Islet of Langerhans (tissue), 1 donor: ENCODE measurements at regions not wholly inside any gene's neighbourhood (a gene's known extent, or its start where the extent isn't known, plus 50 kb on each side); places are given as distances from the start of the nearest gene placed in this dataset.

Source experiments
- FAIRE-seq: peaks from one replicate; lab custom pipeline; 2011; peaks lifted over from hg19 to GRCh38; lab: Jason Lieb, UNC

DNA sequence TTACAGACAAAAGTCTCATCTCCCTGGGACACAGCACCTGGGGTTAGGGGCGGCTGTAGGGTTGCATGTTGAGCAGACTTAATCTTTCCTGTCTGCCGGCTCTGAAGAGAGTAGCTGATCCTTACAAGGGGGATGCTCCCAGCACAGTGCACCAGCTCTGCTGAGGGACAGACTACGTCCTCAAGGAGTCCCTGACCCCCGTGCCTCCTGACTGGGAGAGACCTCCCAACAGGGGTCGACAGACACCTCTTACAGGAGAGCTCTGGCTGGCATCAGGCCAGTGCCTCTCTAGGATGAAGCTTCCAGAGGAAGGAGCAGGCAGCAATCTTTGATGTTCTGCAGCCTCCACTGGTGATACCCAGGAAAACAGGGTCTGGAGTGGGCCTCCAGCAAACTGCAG is 506.0 kb upstream of the FMR1 start:
- FAIRE-seq, result no peak

DNA sequence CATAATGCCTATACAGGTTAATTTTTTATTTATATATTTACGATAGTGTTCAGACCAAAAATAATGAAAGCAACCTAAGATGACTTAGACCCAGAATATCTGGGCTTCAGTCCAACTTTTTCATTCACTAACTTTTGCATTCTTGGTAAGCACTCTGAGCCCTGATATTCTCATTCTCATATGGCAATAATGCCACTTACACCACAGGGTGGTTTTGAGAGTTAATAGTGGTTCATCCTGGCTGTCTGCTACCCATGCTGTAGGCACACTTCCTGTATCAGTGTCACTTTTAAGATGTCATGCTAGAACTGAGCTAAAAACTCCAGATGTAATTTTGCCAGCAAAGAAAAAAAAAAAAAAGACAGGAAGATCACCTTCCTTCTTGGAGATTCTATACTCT is 508.7 kb upstream of the FMR1 start:
- FAIRE-seq, result no peak

DNA sequence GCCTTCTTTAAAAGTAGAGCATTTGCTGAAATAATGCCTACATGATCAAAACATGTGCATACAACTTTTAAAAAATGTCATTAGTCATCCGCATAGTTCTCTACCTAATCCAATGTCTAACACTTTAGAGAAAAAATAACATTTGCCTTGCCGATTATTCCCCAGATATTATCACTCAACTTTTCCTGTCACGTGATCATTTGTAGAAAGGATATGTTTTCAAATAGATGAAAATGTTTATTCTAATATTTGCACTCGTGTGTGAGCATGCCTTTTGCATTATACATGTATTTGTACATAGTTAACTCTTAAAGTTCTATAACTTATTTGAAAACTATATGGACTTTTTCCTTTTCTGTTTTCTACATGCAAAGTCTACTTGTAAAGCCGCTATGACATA is 533.0 kb upstream of the FMR1 start:
- no peak for FAIRE-seq

DNA sequence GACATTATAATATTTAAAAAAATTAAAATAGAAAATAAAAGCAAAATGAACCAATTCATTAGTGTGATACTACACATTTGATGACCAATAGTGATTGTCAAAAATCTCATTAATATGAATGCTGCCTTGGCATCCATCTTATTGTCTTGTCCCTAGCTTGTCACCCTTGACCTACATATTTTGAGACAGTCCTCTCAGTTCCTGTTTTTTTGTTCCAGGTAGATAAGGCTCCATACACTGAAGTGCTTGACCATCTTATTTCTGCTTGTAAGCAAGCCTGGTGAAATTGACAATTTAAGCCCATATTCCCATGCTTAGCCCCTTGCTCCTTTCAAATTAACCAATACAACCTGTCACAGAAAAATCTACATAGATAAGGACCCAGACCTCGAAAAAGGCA is 534.0 kb upstream of the FMR1 start:
- no peak for FAIRE-seq

DNA sequence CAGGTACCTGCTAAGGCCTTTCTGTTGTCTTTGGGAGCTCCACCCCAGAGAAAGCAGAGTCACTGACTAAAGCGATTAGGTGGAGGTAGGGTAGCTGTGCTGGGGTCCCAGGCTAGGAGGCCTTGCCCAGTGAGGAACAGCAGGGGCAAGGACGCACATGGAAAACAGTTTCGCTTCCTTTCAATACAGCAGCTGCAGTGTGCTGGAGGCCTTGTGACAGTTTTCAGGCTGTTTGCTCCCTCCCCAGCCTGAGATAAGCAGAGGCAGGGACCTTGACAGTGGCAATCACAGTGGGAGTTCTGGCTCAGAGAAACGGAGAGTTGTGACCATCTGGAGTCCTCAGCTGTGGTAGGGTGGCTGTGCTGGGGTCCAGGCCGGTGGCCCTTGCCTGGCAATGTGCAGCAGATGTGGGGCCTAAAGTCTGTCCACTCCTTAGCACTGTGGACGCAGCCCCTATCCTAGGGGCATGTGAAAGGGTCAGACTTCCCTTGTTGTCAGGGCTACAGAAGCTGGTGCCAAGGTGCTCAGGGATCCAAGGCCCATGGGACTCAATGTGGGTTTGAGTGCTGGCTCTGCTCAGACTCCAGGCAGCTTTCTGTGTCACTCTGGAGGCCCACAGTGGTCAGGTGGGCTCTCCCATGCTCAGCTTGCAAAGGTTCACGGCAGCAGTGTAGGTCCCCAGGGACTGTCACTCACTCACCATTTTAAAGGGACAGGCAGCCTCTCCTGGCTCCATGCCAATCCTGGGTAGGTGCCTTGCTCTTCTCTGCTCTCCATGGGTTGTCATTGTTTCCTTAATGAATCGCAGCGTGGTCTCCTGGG is 534.9 kb upstream of the FMR1 start:
- FAIRE-seq, result no peak

DNA sequence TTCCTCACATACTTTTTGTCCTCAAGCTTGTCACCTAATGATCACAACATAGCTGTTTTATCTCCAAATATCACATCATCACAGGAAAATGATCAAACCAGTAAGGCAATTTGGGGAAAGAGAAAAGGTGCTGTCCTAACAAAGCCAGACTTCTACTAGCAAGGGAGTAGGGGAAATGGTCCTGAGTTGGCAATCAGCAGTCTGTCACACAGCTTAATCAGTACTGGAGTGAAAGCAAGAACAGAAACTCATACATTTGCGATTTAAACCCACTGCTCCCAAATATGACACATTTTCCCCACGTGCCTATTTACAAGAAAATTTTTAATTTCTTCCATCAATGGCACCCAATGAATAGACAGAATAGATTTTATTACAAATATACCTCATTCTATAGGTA is 546.8 kb upstream of the FMR1 start:
- no peak for FAIRE-seq

DNA sequence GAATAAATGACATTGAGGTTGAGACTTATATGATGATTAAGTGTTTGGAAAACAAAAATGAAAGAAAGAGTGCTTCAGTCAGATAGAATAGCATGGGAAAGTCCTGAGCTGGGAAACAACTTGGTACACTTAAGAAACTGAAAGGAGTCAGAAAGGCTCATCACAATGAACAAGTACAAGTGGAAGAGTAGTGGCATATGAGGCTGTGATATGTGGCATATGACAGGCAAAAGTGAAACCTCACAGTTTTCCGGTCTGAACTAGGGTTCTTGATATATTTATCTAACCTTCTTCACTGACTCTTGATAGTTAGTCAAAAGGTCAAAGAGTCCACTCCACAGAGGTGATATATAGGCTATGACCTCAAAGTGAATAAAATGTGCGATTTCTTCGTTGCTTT is 537.1 kb upstream of the CXorf51A start:
- FAIRE-seq, result no peak

DNA sequence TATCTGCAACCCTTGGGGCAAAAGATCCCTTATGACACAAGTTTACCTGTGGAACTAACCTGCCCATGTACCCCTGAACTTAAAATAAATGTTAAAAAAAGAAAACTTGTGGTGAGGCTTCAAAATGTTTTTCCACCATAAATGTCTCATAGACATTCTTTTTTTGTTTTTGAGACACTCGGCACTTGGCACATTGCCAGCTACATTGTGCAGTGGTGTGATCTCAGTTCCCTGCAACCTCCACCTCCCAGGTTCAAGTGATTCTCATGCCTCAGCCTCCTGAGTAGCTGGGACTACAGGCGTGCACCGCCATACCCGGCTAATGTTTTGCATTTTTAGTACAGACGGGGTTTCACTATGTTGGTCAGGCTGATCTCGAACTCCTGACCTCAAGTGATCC is 528.9 kb upstream of the CXorf51A start:
- no peak for FAIRE-seq

DNA sequence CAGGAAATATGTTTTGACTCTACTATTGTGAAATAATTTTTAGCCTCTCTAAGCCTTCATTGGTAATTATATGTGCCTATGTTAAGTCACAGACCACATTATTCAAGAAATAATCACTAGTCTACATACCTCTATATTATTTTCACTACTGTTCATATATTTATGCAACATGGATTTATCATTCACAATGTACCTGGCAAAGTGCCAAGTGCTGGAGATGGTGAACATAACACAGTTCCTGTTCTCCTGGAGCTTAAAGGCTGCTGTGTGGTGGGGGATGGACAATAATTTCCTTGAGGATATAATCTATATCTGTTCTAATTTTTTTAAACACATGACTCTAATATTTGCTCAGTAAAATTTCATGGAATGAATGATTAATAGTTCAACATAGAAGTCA is 527.7 kb upstream of the CXorf51A start:
- FAIRE-seq, result no peak

DNA sequence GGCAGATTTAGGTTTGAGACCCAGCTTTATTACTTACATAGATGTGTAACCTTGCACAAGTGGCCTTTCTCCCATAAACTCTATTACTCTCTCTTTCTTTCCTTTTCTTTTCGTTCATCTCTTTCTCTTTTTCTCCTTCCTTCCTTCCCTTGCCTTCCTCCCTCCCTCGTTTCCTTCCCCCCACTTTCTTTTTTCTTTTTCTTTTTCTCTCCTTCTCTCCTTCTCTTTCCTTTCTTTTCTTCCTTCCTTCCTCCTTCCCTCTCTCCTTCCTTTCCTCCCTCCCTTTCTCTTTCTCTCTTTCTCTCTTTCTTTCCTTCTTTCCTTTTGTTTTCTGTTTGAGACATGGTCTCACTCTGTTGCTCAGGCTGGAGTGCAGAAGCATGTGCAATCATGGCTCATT is 526.4 kb upstream of the CXorf51A start:
- no peak for FAIRE-seq

DNA sequence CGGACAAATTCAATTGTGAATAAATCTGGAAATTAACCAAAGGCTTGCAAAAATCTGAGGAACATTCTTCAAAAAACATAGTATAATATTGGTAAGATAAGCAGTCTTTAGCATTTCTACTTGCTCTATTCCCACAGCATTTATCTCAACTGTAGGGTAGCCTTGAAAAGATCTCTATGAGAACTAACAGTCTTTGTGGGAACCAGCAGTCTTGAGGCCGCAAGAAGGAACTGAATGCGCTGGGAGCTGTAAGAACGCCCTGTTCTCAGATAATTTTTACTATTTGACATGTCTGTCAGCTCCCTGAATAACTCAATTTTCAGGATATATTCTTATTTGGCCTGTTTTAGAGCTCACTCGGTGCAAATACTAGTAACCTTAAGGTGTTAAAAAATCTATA is 519.3 kb upstream of the CXorf51A start:
- no peak for FAIRE-seq

DNA sequence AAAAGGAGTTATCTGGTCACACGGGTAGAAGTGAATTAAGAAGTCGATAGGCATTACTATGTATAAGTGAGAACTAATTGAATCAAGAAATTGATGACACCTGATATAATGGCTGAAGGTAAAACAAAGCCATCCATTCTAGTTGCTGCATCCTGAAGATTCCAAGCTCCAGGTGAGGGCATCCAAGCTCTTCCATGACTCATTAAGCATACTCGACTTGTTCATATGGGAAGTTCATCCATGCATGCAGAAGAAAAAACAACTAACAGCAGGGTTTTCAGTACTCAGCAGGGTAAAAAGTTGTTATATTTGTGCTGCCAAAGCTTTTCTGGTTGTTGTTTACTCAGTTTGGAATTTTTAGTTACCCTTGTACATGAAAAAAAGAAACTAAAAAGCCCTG is 508.0 kb upstream of the CXorf51A start:
- no peak for FAIRE-seq

DNA sequence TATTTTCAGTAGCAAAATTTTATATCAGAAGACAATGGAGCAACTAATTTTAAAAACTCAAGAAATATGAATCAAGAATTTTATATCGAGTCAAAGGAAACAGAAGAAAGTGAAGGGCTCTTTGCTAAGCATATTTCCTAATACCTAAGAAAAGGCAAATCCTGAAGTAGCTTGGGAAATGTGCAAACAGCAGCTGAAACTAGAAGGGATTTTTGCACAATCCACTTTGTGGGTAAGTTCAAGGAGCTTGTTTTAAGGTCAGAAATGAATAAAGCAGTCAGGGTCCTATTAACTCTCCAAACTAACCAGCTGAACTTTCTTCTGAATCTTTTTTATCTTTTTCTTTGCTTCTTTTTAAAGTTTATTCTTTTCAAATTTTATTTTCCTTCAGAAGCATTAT is 500.9 kb upstream of the CXorf51A start:
- FAIRE-seq, result peak; percentile 53
